ENCODE measurements at regions not wholly inside any gene's neighbourhood (a gene's known extent, or its start where the extent isn't known, plus 50 kb on each side); places are given as distances from the start of the nearest gene placed in this dataset.

DNA sequence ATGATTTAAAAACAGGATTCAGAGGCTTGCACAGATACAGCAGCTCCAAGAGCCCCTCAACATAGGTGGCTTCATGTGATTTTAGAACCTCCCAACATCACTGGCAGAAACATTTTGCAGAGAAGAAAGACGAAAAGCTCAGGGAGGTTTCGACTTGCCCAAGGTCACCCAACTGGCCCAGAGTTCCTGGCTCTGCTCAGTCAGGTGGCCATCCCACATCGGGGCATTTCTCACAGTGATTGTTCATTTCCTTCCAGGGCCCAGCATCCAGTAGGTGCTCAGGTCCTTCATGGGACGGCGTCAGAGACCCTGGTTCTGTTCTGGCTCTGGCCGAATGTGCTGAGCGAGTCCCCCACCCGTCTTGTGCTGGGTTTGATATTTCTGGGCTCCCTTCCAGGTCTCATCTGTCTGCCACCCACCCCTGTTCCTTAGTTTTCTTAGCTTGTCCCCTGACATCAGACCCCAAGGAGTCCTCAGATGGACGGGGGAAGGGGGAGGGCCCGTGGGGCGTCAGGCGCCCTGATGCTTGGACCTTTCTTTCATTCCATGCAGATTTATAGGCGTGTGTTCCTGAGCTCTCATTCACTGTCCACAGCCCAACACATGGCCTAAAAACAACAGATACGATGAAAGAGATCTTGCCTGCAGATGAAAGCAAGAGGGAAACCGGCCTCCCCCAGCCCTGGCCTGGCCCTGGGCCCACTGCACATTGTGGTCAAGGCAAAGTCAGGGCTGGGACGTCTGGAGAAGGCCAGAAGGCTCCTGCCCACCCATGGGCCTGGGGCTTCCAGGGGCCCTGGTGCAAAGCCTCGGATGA lies 123.1 kb upstream of the ZBTB40 start:
- WGBS, 2 donors (ENCODE audit: extremely low coverage in 2 of 2, insufficient read length in 2 of 2, insufficient replicate concordance in 1 of 2): no CpG with 5 or more reads among the region's 17 CpGs
- Histone ChIP-seq H3K9me3 (replicated peaks in 1 of 2; ENCODE audit: control insufficient read depth in 2 of 2, insufficient read depth in 1 of 2, low read depth in 1 of 2, low read length in 2 of 2) (no peaks in the 10 kb centered on the region), H3K27me3 (ENCODE audit: control insufficient read depth in 3 of 3, insufficient read depth in 3 of 3, low read depth in 1 of 3, low read length in 3 of 3) (peaks cover 0 to 18% (median 0%) of the 10 kb centered on the region in 3 experiments), H2BK5ac (ENCODE audit: low read length) (no peak overlapping the region), H3K36me3 (replicated peaks in 1 of 2; ENCODE audit: control insufficient read depth in 2 of 2, insufficient read depth in 2 of 2, low read length in 2 of 2) (no peaks in the 10 kb centered on the region), H2AFZ (ENCODE audit: low read length) (no peak overlapping the region), H2AK5ac (ENCODE audit: low read depth, low read length) (no peak overlapping the region), H4K91ac (ENCODE audit: low read depth, low read length, poor library complexity) (no peak overlapping the region), H2BK120ac (ENCODE audit: low read depth, low read length) (no peak overlapping the region), H3K4ac (ENCODE audit: low read length) (no peak overlapping the region), H2BK12ac (ENCODE audit: low read length) (no peak overlapping the region), H3K4me1 (ENCODE audit: control insufficient read depth in 2 of 2, insufficient read depth in 1 of 2, low read depth in 1 of 2, low read length in 2 of 2) (no peaks in the 10 kb centered on the region), H3K4me3 (ENCODE audit: low read length in 2 of 2) (no peak overlapping the region), H2BK15ac (ENCODE audit: low read length) (no peak overlapping the region), H3K27ac (replicated peaks; ENCODE audit: low read length) (no peak overlapping the region), H3K4me2 (ENCODE audit: insufficient read depth, low read length, poor library complexity, severe bottlenecking) (no peak overlapping the region), H3K18ac (ENCODE audit: low read length) (peak overlapping the region; percentile 16), H3K79me1 (ENCODE audit: low read depth, low read length) (no peaks in the 10 kb centered on the region), H3K23ac (ENCODE audit: low read depth, low read length, poor library complexity) (no peak overlapping the region), H4K8ac (ENCODE audit: low read depth, low read length) (no peak overlapping the region), H3K14ac (ENCODE audit: low read length) (no peak overlapping the region), H3K9ac (ENCODE audit: low read depth, low read length, poor library complexity) (no peak overlapping the region)
- DNase-seq (ENCODE audit: low spot score): no peak

DNA sequence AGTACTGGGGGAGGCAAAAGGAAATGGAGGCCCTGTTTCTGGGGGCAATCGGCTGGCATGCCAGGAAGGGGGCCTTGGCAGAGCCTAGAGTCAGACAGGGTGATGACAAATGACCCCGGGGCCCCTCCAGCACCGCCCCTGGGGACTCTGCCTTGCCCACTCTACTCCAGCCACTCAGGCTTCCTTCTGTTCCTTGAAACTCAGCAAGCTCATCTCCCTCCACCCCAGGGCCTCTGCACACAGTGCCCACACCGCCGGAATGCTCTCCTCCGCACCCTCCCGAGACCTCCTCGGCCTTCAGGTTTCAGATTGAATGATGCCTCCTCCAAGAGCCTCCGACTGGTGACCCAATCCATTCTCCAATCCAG lies 122.5 kb upstream of the ZBTB40 start:
- Histone ChIP-seq H3K14ac (ENCODE audit: low read length) (no peak overlapping the region), H3K4me1 (ENCODE audit: control insufficient read depth in 2 of 2, insufficient read depth in 1 of 2, low read depth in 1 of 2, low read length in 2 of 2) (no peaks in the 10 kb centered on the region), H3K4ac (ENCODE audit: low read length) (no peak overlapping the region), H2BK5ac (ENCODE audit: low read length) (no peak overlapping the region), H3K4me2 (ENCODE audit: insufficient read depth, low read length, poor library complexity, severe bottlenecking) (no peak overlapping the region), H4K91ac (ENCODE audit: low read depth, low read length, poor library complexity) (no peak overlapping the region), H3K4me3 (ENCODE audit: low read length in 2 of 2) (no peak overlapping the region), H3K23ac (ENCODE audit: low read depth, low read length, poor library complexity) (no peak overlapping the region), H3K9ac (ENCODE audit: low read depth, low read length, poor library complexity) (no peak overlapping the region), H3K36me3 (replicated peaks in 1 of 2; ENCODE audit: control insufficient read depth in 2 of 2, insufficient read depth in 2 of 2, low read length in 2 of 2) (no peaks in the 10 kb centered on the region), H4K8ac (ENCODE audit: low read depth, low read length) (no peak overlapping the region), H3K27ac (replicated peaks; ENCODE audit: low read length) (no peak overlapping the region), H3K18ac (ENCODE audit: low read length) (peak overlapping the region; percentile 44), H2AK5ac (ENCODE audit: low read depth, low read length) (no peak overlapping the region), H3K27me3 (ENCODE audit: control insufficient read depth in 3 of 3, insufficient read depth in 3 of 3, low read depth in 1 of 3, low read length in 3 of 3) (peaks cover 0 to 13% (median 0%) of the 10 kb centered on the region in 3 experiments), H2BK120ac (ENCODE audit: low read depth, low read length) (no peak overlapping the region), H3K79me1 (ENCODE audit: low read depth, low read length) (no peaks in the 10 kb centered on the region), H2BK15ac (ENCODE audit: low read length) (no peak overlapping the region), H3K9me3 (replicated peaks in 1 of 2; ENCODE audit: control insufficient read depth in 2 of 2, insufficient read depth in 1 of 2, low read depth in 1 of 2, low read length in 2 of 2) (no peaks in the 10 kb centered on the region), H2AFZ (ENCODE audit: low read length) (no peak overlapping the region), H2BK12ac (ENCODE audit: low read length) (no peak overlapping the region)
- WGBS, 2 donors (ENCODE audit: extremely low coverage in 2 of 2, insufficient read length in 2 of 2, insufficient replicate concordance in 1 of 2): no CpG with 5 or more reads among the region's 9 CpGs
- DNase-seq (ENCODE audit: low spot score): no peak

DNA sequence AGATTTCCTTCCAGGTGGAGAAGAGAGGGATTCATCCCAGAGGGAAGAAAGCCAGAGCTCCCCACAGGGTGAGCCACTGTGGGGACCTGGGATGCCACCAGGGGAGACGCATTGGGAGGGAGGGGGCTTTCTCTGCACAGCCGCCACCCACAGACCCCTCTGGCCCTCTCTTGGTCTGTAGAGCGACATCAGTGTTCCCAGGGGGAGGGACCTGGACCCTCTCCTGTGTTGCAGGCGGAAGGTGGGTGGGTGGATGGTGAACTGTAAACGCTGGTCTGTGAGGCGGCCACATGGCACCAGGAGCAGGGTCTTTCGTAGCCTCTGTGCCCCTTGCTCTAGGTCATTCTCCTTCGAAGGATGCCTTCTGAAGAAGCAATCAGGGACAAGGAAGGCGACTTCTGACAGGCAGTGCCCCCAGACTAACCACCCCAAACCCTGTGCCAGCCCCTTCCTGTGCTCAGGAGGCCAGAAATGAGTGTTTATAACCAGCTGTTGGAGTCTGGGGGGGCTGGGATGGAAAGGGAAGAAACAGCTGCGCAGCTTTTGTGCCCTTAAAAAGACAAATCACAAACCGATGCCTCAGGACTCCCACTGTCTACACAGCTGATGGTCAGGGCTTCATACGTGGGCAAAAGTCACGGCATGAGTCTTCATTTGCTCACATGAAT lies 121.4 kb upstream of the ZBTB40 start:
- Histone ChIP-seq H2BK12ac (ENCODE audit: low read length) (no peak overlapping the region), H2BK120ac (ENCODE audit: low read depth, low read length) (no peak overlapping the region), H3K18ac (ENCODE audit: low read length) (no peak overlapping the region), H2AK5ac (ENCODE audit: low read depth, low read length) (no peak overlapping the region), H3K79me1 (ENCODE audit: low read depth, low read length) (no peaks in the 10 kb centered on the region), H4K8ac (ENCODE audit: low read depth, low read length) (no peak overlapping the region), H3K27me3 (ENCODE audit: control insufficient read depth in 3 of 3, insufficient read depth in 3 of 3, low read depth in 1 of 3, low read length in 3 of 3) (peaks cover 0 to 13% (median 0%) of the 10 kb centered on the region in 3 experiments), H3K4ac (ENCODE audit: low read length) (no peak overlapping the region), H3K4me3 (ENCODE audit: low read length in 2 of 2) (no peak overlapping the region), H3K9me3 (replicated peaks in 1 of 2; ENCODE audit: control insufficient read depth in 2 of 2, insufficient read depth in 1 of 2, low read depth in 1 of 2, low read length in 2 of 2) (no peaks in the 10 kb centered on the region), H2BK5ac (ENCODE audit: low read length) (no peak overlapping the region), H3K23ac (ENCODE audit: low read depth, low read length, poor library complexity) (peak overlapping the region; percentile 29), H3K4me2 (ENCODE audit: insufficient read depth, low read length, poor library complexity, severe bottlenecking) (no peak overlapping the region), H3K36me3 (replicated peaks in 1 of 2; ENCODE audit: control insufficient read depth in 2 of 2, insufficient read depth in 2 of 2, low read length in 2 of 2) (no peaks in the 10 kb centered on the region), H3K14ac (ENCODE audit: low read length) (no peak overlapping the region), H3K27ac (replicated peaks; ENCODE audit: low read length) (no peak overlapping the region), H2AFZ (ENCODE audit: low read length) (no peak overlapping the region), H2BK15ac (ENCODE audit: low read length) (no peak overlapping the region), H3K4me1 (ENCODE audit: control insufficient read depth in 2 of 2, insufficient read depth in 1 of 2, low read depth in 1 of 2, low read length in 2 of 2) (no peaks in the 10 kb centered on the region), H3K9ac (ENCODE audit: low read depth, low read length, poor library complexity) (no peak overlapping the region), H4K91ac (ENCODE audit: low read depth, low read length, poor library complexity) (no peak overlapping the region)
- DNase-seq (ENCODE audit: low spot score): no peak
- WGBS, 2 donors (ENCODE audit: extremely low coverage in 2 of 2, insufficient read length in 2 of 2, insufficient replicate concordance in 1 of 2): no CpG with 5 or more reads among the region's 13 CpGs

DNA sequence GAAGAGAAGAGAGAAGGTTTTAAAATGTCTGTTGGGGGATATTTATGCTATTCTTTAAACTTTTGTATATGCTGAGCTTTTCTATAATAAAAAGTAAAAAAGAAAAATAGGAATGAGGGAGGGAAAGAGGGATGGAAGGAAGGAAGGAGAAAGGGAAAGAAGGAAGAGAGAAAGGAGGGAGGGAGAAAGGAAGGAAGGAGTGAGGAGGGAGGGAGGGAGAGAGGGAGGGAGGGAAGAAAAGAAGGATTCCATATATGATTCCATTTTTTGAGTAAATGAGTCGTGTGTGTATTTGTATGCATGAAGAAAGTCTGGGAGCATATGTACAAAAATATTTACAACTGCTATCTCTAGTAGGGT lies 120.9 kb upstream of the ZBTB40 start:
- no peaks in the 10 kb centered on the region for H3K79me1 ChIP-seq (ENCODE audit: low read depth, low read length)
- H3K4me1 ChIP-seq (ENCODE audit: control insufficient read depth in 2 of 2, insufficient read depth in 1 of 2, low read depth in 1 of 2, low read length in 2 of 2): no peaks in the 10 kb centered on the region
- no peak overlapping the region for H3K14ac ChIP-seq (ENCODE audit: low read length)
- H2AK5ac ChIP-seq (ENCODE audit: low read depth, low read length): no peak overlapping the region
- no peak overlapping the region for H3K4ac ChIP-seq (ENCODE audit: low read length)
- no peak overlapping the region for H3K27ac ChIP-seq (replicated peaks; ENCODE audit: low read length)
- no peak overlapping the region for H3K23ac ChIP-seq (ENCODE audit: low read depth, low read length, poor library complexity)
- no CpG with 5 or more reads among the region's 1 CpG for WGBS, 2 donors (ENCODE audit: extremely low coverage in 2 of 2, insufficient read length in 2 of 2, insufficient replicate concordance in 1 of 2)
- H3K9me3 ChIP-seq (replicated peaks in 1 of 2; ENCODE audit: control insufficient read depth in 2 of 2, insufficient read depth in 1 of 2, low read depth in 1 of 2, low read length in 2 of 2): peaks cover 0 to 1% of the 10 kb centered on the region in 2 donors
- H3K36me3 ChIP-seq (replicated peaks in 1 of 2; ENCODE audit: control insufficient read depth in 2 of 2, insufficient read depth in 2 of 2, low read length in 2 of 2): no peaks in the 10 kb centered on the region
- no peak overlapping the region for H2BK5ac ChIP-seq (ENCODE audit: low read length)
- peaks cover 0 to 10% (median 0%) of the 10 kb centered on the region in 3 experiments for H3K27me3 ChIP-seq (ENCODE audit: control insufficient read depth in 3 of 3, insufficient read depth in 3 of 3, low read depth in 1 of 3, low read length in 3 of 3)
- H4K91ac ChIP-seq (ENCODE audit: low read depth, low read length, poor library complexity): no peak overlapping the region
- DNase-seq (ENCODE audit: low spot score): no peak
- H4K8ac ChIP-seq (ENCODE audit: low read depth, low read length): no peak overlapping the region
- H2BK12ac ChIP-seq (ENCODE audit: low read length): no peak overlapping the region
- no peak overlapping the region for H2BK120ac ChIP-seq (ENCODE audit: low read depth, low read length)
- H3K4me2 ChIP-seq (ENCODE audit: insufficient read depth, low read length, poor library complexity, severe bottlenecking): no peak overlapping the region
- no peak overlapping the region for H3K9ac ChIP-seq (ENCODE audit: low read depth, low read length, poor library complexity)
- no peak overlapping the region for H2BK15ac ChIP-seq (ENCODE audit: low read length)
- no peak overlapping the region for H3K4me3 ChIP-seq (ENCODE audit: low read length in 2 of 2)
- no peak overlapping the region for H2AFZ ChIP-seq (ENCODE audit: low read length)
- no peak overlapping the region for H3K18ac ChIP-seq (ENCODE audit: low read length)
